WTC11 (cell line): ENCODE measurements at regions not wholly inside any gene's neighbourhood (a gene's known extent, or its start where the extent isn't known, plus 50 kb on each side); places are given as distances from the start of the nearest gene placed in this dataset.

Experiments used
- ATAC-seq: fragments of 200-7000 bp; cut with Tn5 transposase; 2 replicates; pipeline ENCODE4 v1.10.0; 2021; ENCODE audit warnings: mild to moderate bottlenecking, moderate library complexity
- CTCF ChIA-PET: fragments of 300-600 bp; sonication (Branson Sonifier 250); formaldehyde crosslinking; loops from one replicate; lab custom pipeline; 2021; ENCODE audit warnings: antibody characterized with exemption; lab: Charles Lee
- POLR2A ChIA-PET: fragments of 350-600 bp; sonication (Branson Sonifier 250); formaldehyde crosslinking; loops from one replicate; lab custom pipeline; 2021; ENCODE audit warnings: antibody characterized with exemption; lab: Charles Lee
- DNase-seq: peaks from one replicate; pipeline ENCODE4 v3.0.0; 2021; ENCODE audit warnings: low spot score
- H3K27ac Mint-ChIP-seq: 2 replicates; pipeline ENCODE4 v1.8.0; 2021; ENCODE audit warnings: mixed read lengths
- H3K27me3 Mint-ChIP-seq: 2 replicates; pipeline ENCODE4 v1.8.0; 2021; ENCODE audit warnings: low read depth, mild to moderate bottlenecking, moderate library complexity, mixed read lengths
- H3K36me3 Mint-ChIP-seq: 2 replicates; pipeline ENCODE4 v1.8.0; 2021; ENCODE audit warnings: mixed read lengths
- H3K4me1 Mint-ChIP-seq: 2 replicates; pipeline ENCODE4 v1.8.0; 2022; ENCODE audit warnings: mixed read lengths
- H3K4me3 Mint-ChIP-seq: 2 replicates; pipeline ENCODE4 v1.8.0; 2021; ENCODE audit warnings: mild to moderate bottlenecking, moderate library complexity, mixed read lengths
- H3K9me3 Mint-ChIP-seq: 2 replicates; pipeline ENCODE4 v1.8.0; 2021; ENCODE audit warnings: mixed read lengths
- ATF1 ChIP-seq: sonication (generic); formaldehyde crosslinking; IDR thresholded peaks from 2 replicates; pipeline ENCODE4 v1.8.1; 2023; ENCODE audit warnings: mild to moderate bottlenecking, moderate library complexity, missing genetic modification reagents
- CBFB ChIP-seq: sonication (generic); formaldehyde crosslinking; IDR thresholded peaks from 2 replicates; pipeline ENCODE4 v1.8.1; 2022; ENCODE audit warnings: mild to moderate bottlenecking, low read depth, missing genetic modification reagents
- CREB1 ChIP-seq: sonication (generic); formaldehyde crosslinking; IDR thresholded peaks from 2 replicates; pipeline ENCODE4 v1.8.0; 2023; ENCODE audit warnings: mild to moderate bottlenecking, missing genetic modification reagents
- FOXP1 ChIP-seq: sonication (generic); formaldehyde crosslinking; IDR thresholded peaks from 2 replicates; pipeline ENCODE4 v1.8.0; 2022; ENCODE audit warnings: missing genetic modification reagents, mild to moderate bottlenecking, moderate library complexity, borderline replicate concordance
- GABPB1 ChIP-seq: sonication (generic); formaldehyde crosslinking; IDR thresholded peaks from 2 replicates; pipeline ENCODE4 v1.8.1; 2023; ENCODE audit warnings: mild to moderate bottlenecking, missing genetic modification reagents
- JAZF1 ChIP-seq: fragments of 250-450 bp; sonication (Bioruptor Pico); IDR thresholded peaks from 2 replicates; pipeline ENCODE4 v1.9.0; 2021; ENCODE audit warnings: moderate library complexity, mild to moderate bottlenecking, inconsistent platforms
- KAT7 ChIP-seq: sonication (generic); formaldehyde crosslinking; IDR thresholded peaks from 2 replicates; pipeline ENCODE4 v1.8.1; 2023; ENCODE audit warnings: missing genetic modification reagents, mild to moderate bottlenecking, borderline replicate concordance
- NFATC4 ChIP-seq: fragments of 250-450 bp; sonication (Bioruptor Pico); IDR thresholded peaks from 2 replicates; pipeline ENCODE4 v1.9.0; 2021; ENCODE audit warnings: mild to moderate bottlenecking
- OVOL2 ChIP-seq: fragments of 250-450 bp; sonication (Bioruptor Pico); IDR thresholded peaks from 2 replicates; pipeline ENCODE4 v1.9.0; 2021; ENCODE audit warnings: mild to moderate bottlenecking, borderline replicate concordance
- SMAD3 ChIP-seq: sonication (generic); formaldehyde crosslinking; IDR thresholded peaks from 2 replicates; pipeline ENCODE4 v1.8.0; 2022; ENCODE audit warnings: missing genetic modification reagents, mild to moderate bottlenecking, borderline replicate concordance
- SOX15 ChIP-seq: fragments of 250-450 bp; sonication (Bioruptor Pico); IDR thresholded peaks from 2 replicates; pipeline ENCODE4 v1.9.0; 2021; ENCODE audit warnings: mild to moderate bottlenecking
- TP53 ChIP-seq: sonication (generic); formaldehyde crosslinking; IDR thresholded peaks from 2 replicates; pipeline ENCODE4 v1.8.1; 2023; ENCODE audit warnings: mild to moderate bottlenecking, missing genetic modification reagents
- ZBTB21 ChIP-seq: sonication (generic); formaldehyde crosslinking; IDR thresholded peaks from 2 replicates; pipeline ENCODE4 v1.8.1; 2023; ENCODE audit warnings: mild to moderate bottlenecking, missing genetic modification reagents, borderline replicate concordance
- ZNF121 ChIP-seq: sonication (generic); formaldehyde crosslinking; IDR thresholded peaks from 2 replicates; pipeline ENCODE4 v1.8.0; 2023; ENCODE audit warnings: missing genetic modification reagents
- ZNF232 ChIP-seq: sonication (generic); formaldehyde crosslinking; IDR thresholded peaks from 2 replicates; pipeline ENCODE4 v1.8.0; 2022; ENCODE audit warnings: mild to moderate bottlenecking, missing genetic modification reagents
- ZNF263 ChIP-seq: sonication (generic); formaldehyde crosslinking; IDR thresholded peaks from 2 replicates; pipeline ENCODE4 v1.8.1; 2022; ENCODE audit warnings: low read depth, mild to moderate bottlenecking, moderate library complexity, missing genetic modification reagents
- ZNF671 ChIP-seq: fragments of 250-450 bp; sonication (Bioruptor Pico); IDR thresholded peaks from 2 replicates; pipeline ENCODE4 v1.8.0; 2021; ENCODE audit warnings: mild to moderate bottlenecking
- TF ChIP-seq, protein P1 (sequence below): sonication (generic); formaldehyde crosslinking; IDR thresholded peaks from 2 replicates; pipeline ENCODE4 v1.8.0; 2022; ENCODE audit warnings: mild to moderate bottlenecking, missing genetic modification reagents
- TF ChIP-seq, protein P2 (sequence below): fragments of 250-450 bp; sonication (Bioruptor Pico); IDR thresholded peaks from 2 replicates; pipeline ENCODE4 v1.9.0; 2021; ENCODE audit warnings: mild to moderate bottlenecking
- TF ChIP-seq, protein P3 (sequence below): sonication (generic); formaldehyde crosslinking; IDR thresholded peaks from 2 replicates; pipeline ENCODE4 v1.8.1; 2022; ENCODE audit warnings: low read depth, mild to moderate bottlenecking, moderate library complexity, missing genetic modification reagents, borderline replicate concordance
- TF ChIP-seq, protein P4 (sequence below): sonication (generic); formaldehyde crosslinking; IDR thresholded peaks from 2 replicates; pipeline ENCODE4 v1.8.1; 2022; ENCODE audit warnings: missing genetic modification reagents, borderline replicate concordance
- TF ChIP-seq, protein P5 (sequence below): sonication (generic); formaldehyde crosslinking; IDR thresholded peaks from 2 replicates; pipeline ENCODE4 v1.8.1; 2022; ENCODE audit warnings: mild to moderate bottlenecking, moderate library complexity, missing genetic modification reagents

DNA sequence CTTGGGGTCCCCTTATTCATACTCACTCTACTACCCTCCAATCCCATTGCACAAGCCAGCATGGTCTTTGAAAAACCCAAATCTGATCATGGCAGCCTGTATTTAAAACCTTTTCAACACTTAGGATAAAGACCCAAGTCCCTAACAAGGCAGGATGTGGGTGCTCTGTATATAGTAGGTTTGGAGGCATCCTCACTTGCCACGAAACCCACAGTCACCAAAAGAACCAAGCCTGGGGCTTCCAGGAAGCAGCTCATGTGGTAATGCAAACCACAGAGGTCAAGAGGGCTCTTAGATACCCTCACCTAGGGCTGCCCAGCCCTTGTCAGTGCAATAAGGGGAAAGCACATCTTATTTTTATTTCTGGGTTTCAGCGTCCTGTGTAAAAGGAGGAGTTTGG, 218.6 kb upstream of the ASIC2 start:
- peaks cover 8% of the 10 kb centered on the region for H3K4me1 Mint-ChIP-seq
- peaks cover 6% of the 10 kb centered on the region for H3K27me3 Mint-ChIP-seq
- ChIA-PET CTCF (interaction anchor here (1.1 kb wide), 1 partner anchor 9 kb away, joined by 3 read pairs; no protein-coding TSS in a partner anchor), POLR2A (no interaction called here)
- no peak overlapping the region for H3K4me3 Mint-ChIP-seq
- no peak overlapping the region for H3K27ac Mint-ChIP-seq
- ATAC-seq (no peak), DNase-seq (no peak)
- TF ChIP-seq TP53 (no peak), ZNF121 (no peak), CREB1 (no peak), OVOL2 (no peak)
- 0 out of 2 replicates have a peak, but pooled peaks cover 4% of the 10 kb centered on the region for H3K9me3 Mint-ChIP-seq
- no peaks in the 10 kb centered on the region for H3K36me3 Mint-ChIP-seq

DNA sequence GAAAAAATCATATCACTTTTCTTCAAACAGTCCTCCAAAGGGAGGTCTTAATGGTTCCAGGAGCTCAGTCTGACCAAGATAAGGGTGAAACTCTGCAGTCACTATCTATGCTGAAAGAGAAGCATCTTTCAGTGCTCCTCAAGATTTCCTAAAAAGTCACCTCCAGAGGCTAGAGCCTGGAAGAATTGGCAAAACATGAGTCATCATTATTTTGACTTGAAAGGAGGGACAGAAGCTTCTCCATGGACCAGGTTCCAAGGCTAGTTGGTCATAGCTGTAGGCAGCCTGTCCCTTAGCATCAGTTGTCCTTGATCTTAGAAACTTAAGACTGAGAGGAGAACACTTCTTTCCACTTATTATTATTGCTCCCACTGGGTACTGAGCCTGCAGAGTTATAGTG, 219.0 kb upstream of the ASIC2 start:
- POLR2A ChIA-PET, result no interaction called here
- CTCF ChIA-PET, result interaction anchor here (1.1 kb wide), 1 partner anchor 9 kb away, joined by 3 read pairs; no protein-coding TSS in a partner anchor
- Mint-ChIP-seq H3K9me3 (0 out of 2 replicates have a peak, but pooled peaks cover 3% of the 10 kb centered on the region), H3K36me3 (no peaks in the 10 kb centered on the region), H3K4me1 (peaks cover 4% of the 10 kb centered on the region), H3K27ac (no peak overlapping the region), H3K4me3 (no peak overlapping the region), H3K27me3 (peaks cover 6% of the 10 kb centered on the region)
- ATAC-seq, result no peak
- DNase-seq, result no peak
- TF ChIP-seq NFATC4 (CRISPR knock-in tag) (no peak), ZNF232 (CRISPR knock-in tag) (no peak), ZNF263 (no peak), KAT7 (no peak), SOX15 (CRISPR knock-in tag) (no peak), GABPB1 (CRISPR knock-in tag) (no peak), ATF1 (CRISPR knock-in tag) (no peak), SMAD3 (CRISPR knock-in tag) (no peak), CBFB (CRISPR knock-in tag) (no peak), ZBTB21 (CRISPR knock-in tag) (no peak), FOXP1 (CRISPR knock-in tag) (no peak), ZNF671 (CRISPR knock-in tag) (no peak), TP53 (no peak), JAZF1 (CRISPR knock-in tag) (no peak)
- TF ChIP-seq, protein P1, sequence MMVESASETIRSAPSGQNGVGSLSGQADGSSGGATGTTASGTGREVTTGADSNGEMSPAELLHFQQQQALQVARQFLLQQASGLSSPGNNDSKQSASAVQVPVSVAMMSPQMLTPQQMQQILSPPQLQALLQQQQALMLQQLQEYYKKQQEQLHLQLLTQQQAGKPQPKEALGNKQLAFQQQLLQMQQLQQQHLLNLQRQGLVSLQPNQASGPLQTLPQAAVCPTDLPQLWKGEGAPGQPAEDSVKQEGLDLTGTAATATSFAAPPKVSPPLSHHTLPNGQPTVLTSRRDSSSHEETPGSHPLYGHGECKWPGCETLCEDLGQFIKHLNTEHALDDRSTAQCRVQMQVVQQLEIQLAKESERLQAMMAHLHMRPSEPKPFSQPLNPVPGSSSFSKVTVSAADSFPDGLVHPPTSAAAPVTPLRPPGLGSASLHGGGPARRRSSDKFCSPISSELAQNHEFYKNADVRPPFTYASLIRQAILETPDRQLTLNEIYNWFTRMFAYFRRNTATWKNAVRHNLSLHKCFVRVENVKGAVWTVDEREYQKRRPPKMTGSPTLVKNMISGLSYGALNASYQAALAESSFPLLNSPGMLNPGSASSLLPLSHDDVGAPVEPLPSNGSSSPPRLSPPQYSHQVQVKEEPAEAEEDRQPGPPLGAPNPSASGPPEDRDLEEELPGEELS (CRISPR knock-in tag), result no peak
- TF ChIP-seq, protein P2, sequence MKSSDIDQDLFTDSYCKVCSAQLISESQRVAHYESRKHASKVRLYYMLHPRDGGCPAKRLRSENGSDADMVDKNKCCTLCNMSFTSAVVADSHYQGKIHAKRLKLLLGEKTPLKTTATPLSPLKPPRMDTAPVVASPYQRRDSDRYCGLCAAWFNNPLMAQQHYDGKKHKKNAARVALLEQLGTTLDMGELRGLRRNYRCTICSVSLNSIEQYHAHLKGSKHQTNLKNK (CRISPR knock-in tag), result no peak
- TF ChIP-seq, protein P3, sequence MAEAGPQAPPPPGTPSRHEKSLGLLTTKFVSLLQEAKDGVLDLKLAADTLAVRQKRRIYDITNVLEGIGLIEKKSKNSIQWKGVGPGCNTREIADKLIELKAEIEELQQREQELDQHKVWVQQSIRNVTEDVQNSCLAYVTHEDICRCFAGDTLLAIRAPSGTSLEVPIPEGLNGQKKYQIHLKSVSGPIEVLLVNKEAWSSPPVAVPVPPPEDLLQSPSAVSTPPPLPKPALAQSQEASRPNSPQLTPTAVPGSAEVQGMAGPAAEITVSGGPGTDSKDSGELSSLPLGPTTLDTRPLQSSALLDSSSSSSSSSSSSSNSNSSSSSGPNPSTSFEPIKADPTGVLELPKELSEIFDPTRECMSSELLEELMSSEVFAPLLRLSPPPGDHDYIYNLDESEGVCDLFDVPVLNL (CRISPR knock-in tag), result no peak
- TF ChIP-seq, protein P4, sequence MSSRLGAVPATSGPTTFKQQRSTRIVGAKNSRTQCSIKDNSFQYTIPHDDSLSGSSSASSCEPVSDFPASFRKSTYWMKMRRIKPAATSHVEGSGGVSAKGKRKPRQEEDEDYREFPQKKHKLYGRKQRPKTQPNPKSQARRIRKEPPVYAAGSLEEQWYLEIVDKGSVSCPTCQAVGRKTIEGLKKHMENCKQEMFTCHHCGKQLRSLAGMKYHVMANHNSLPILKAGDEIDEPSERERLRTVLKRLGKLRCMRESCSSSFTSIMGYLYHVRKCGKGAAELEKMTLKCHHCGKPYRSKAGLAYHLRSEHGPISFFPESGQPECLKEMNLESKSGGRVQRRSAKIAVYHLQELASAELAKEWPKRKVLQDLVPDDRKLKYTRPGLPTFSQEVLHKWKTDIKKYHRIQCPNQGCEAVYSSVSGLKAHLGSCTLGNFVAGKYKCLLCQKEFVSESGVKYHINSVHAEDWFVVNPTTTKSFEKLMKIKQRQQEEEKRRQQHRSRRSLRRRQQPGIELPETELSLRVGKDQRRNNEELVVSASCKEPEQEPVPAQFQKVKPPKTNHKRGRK (CRISPR knock-in tag), result no peak
- TF ChIP-seq, protein P5, sequence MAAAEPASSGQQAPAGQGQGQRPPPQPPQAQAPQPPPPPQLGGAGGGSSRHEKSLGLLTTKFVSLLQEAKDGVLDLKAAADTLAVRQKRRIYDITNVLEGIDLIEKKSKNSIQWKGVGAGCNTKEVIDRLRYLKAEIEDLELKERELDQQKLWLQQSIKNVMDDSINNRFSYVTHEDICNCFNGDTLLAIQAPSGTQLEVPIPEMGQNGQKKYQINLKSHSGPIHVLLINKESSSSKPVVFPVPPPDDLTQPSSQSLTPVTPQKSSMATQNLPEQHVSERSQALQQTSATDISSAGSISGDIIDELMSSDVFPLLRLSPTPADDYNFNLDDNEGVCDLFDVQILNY, result no peak
